ENCODE measurements at regions not wholly inside any gene's neighbourhood (a gene's known extent, or its start where the extent isn't known, plus 50 kb on each side); places are given as distances from the start of the nearest gene placed in this dataset.

- peak in 2 of 3 donors; percentile 21 to 51 for DNase-seq
- Histone ChIP-seq H3K4me3 (no peak overlapping the region), H3K9me3 (no peaks in the 10 kb centered on the region), H3K27me3 (no peaks in the 10 kb centered on the region), H3K4me1 (peaks cover 0 to 24% (median 4%) of the 10 kb centered on the region in 4 donors), H3K36me3 (no peaks in the 10 kb centered on the region), H3K27ac (peak overlapping the region in 1 of 3 donors; percentile 20)
- no peak for TF ChIP-seq POLR2A (IDR thresholded peaks at IDR 0.05)
- TF ChIP-seq, protein P1, sequence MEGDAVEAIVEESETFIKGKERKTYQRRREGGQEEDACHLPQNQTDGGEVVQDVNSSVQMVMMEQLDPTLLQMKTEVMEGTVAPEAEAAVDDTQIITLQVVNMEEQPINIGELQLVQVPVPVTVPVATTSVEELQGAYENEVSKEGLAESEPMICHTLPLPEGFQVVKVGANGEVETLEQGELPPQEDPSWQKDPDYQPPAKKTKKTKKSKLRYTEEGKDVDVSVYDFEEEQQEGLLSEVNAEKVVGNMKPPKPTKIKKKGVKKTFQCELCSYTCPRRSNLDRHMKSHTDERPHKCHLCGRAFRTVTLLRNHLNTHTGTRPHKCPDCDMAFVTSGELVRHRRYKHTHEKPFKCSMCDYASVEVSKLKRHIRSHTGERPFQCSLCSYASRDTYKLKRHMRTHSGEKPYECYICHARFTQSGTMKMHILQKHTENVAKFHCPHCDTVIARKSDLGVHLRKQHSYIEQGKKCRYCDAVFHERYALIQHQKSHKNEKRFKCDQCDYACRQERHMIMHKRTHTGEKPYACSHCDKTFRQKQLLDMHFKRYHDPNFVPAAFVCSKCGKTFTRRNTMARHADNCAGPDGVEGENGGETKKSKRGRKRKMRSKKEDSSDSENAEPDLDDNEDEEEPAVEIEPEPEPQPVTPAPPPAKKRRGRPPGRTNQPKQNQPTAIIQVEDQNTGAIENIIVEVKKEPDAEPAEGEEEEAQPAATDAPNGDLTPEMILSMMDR (IDR thresholded peaks at IDR 0.05): peak in 1 of 4 donors; percentile 17
- ATAC-seq: peak; percentile 82 to 87 (median 84)
- intact Hi-C loops (cut with DNase I): no loop called here
- 25% methylated on average over 4 of the region's 4 CpGs for WGBS (ENCODE audit: insufficient coverage, low coverage, low lambda C conversion rate, missing lambda C conversion rate)
Measured at GRCh38 chr5:110092955-110093785, 403.4 kb downstream of the MAN2A1 start.

DNA sequence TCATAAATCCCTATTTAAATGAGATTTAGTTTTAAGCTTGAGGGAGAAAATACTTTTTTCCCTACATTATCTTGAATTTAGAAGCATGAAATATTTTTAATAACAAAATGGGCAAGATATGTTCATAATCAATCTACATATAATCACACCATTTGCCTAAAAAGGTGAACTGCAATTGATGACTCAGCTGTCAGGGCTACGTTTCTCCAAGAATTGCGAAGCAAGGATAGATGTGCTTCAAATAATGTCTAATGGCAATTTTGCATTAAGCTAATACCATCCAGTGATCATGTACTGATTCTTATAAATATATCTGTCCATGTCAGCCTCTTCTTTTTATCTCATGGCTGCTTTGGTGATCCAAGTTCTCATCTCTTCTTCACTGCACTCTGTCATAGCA, 404.4 kb downstream of the MAN2A1 start:
- peaks cover 0 to 15% (median 0%) of the 10 kb centered on the region in 4 donors for H3K4me1 ChIP-seq
- H3K27me3 ChIP-seq: no peaks in the 10 kb centered on the region
- 79% methylated on average over 2 of the region's 2 CpGs for WGBS (ENCODE audit: insufficient coverage, low coverage, low lambda C conversion rate, missing lambda C conversion rate)
- DNase-seq (no peak), ATAC-seq (no peak)
- intact Hi-C loops (cut with DNase I): no loop called here
- H3K9me3 ChIP-seq: no peaks in the 10 kb centered on the region
- peak overlapping the region in 1 of 3 donors; percentile 20 for H3K27ac ChIP-seq
- no peaks in the 10 kb centered on the region for H3K36me3 ChIP-seq
- no peak for TF ChIP-seq POLR2A (IDR thresholded peaks at IDR 0.05)
- TF ChIP-seq, protein P1 (IDR thresholded peaks at IDR 0.05): no peak
- no peak overlapping the region for H3K4me3 ChIP-seq

GRCh38 chr5:110094548-110094947, 404.8 kb downstream of the MAN2A1 start:
- Histone ChIP-seq H3K4me3 (no peak overlapping the region), H3K36me3 (no peaks in the 10 kb centered on the region), H3K27ac (no peak overlapping the region), H3K4me1 (peaks cover 0 to 10% (median 0%) of the 10 kb centered on the region in 4 donors), H3K9me3 (no peaks in the 10 kb centered on the region), H3K27me3 (no peaks in the 10 kb centered on the region)
- ATAC-seq: no peak
- no peak for DNase-seq
- no peak for TF ChIP-seq POLR2A (IDR thresholded peaks at IDR 0.05)
- TF ChIP-seq, protein P1 (IDR thresholded peaks at IDR 0.05): no peak
- intact Hi-C loops (cut with DNase I): no loop called here

GRCh38 chr5:110096419-110096818, 406.7 kb downstream of the MAN2A1 start:
- Histone ChIP-seq H3K9me3 (no peaks in the 10 kb centered on the region), H3K4me3 (no peak overlapping the region), H3K27me3 (no peaks in the 10 kb centered on the region), H3K27ac (no peak overlapping the region), H3K36me3 (no peaks in the 10 kb centered on the region), H3K4me1 (peaks cover 0 to 10% (median 0%) of the 10 kb centered on the region in 4 donors)
- TF ChIP-seq POLR2A (IDR thresholded peaks at IDR 0.05): no peak
- TF ChIP-seq, protein P1 (IDR thresholded peaks at IDR 0.05): no peak
- ATAC-seq (peak in 1 of 4 donors; percentile 13), DNase-seq (no peak)
- 82% methylated on average over 1 of the region's 1 CpG for WGBS (ENCODE audit: insufficient coverage, low coverage, low lambda C conversion rate, missing lambda C conversion rate)
- intact Hi-C loops (cut with DNase I): no loop called here
